Liver (tissue), 8 donors: ENCODE measurements at regions not wholly inside any gene's neighbourhood (a gene's known extent, or its start where the extent isn't known, plus 50 kb on each side); places are given as distances from the start of the nearest gene placed in this dataset.

Experiments used
- DNase-seq: peaks from one replicate; pipeline ENCODE4 v3.0.0-alpha.2; 2017; ENCODE audit warnings: low spot score
- H3K27ac ChIP-seq, 2 donors: one replicate each; pipeline ENCODE4 v1.7.0; 2013; ENCODE audit warnings: inconsistent platforms in 2 of 2, low read length in 2 of 2, control low read depth in 1 of 2, low read depth in 1 of 2, mild to moderate bottlenecking in 1 of 2
- H3K27me3 ChIP-seq, 4 donors: one replicate each; pipeline versions ENCODE4 v1.6.1 to v1.7.0; 2013; ENCODE audit warnings: low read length in 3 of 4, inconsistent platforms in 1 of 4, mild to moderate bottlenecking in 1 of 4, moderate library complexity in 1 of 4; ENCODE audit not compliant: control insufficient read depth in 4 of 4, insufficient read depth in 4 of 4
- H3K36me3 ChIP-seq, 4 donors: one replicate each; pipeline versions ENCODE4 v1.6.1 to v1.7.0; 2013; ENCODE audit warnings: low read length in 3 of 4, mild to moderate bottlenecking in 3 of 4, low read depth in 1 of 4, moderate library complexity in 1 of 4; ENCODE audit not compliant: control insufficient read depth in 4 of 4, insufficient read depth in 3 of 4
- H3K4me1 ChIP-seq, 4 donors: one replicate each; pipeline versions ENCODE4 v1.6.1 to v1.7.0; 2013; ENCODE audit warnings: low read length in 3 of 4, mild to moderate bottlenecking in 3 of 4, moderate library complexity in 1 of 4; ENCODE audit not compliant: control insufficient read depth in 4 of 4, insufficient read depth in 4 of 4
- H3K4me3 ChIP-seq, 3 donors: one replicate each; pipeline versions ENCODE4 v1.6.1 to v1.7.0; 2013; ENCODE audit warnings: low read length in 3 of 3, control low read depth in 1 of 3, low read depth in 1 of 3, mild to moderate bottlenecking in 1 of 3
- H3K9ac ChIP-seq, 2 donors: one replicate each; pipeline ENCODE4 v1.7.0; 2013; ENCODE audit warnings: low read length in 2 of 2, mild to moderate bottlenecking in 2 of 2, moderate library complexity in 2 of 2, control low read depth in 1 of 2, low read depth in 1 of 2
- H3K9me3 ChIP-seq, 4 donors: one replicate each; pipeline versions ENCODE4 v1.6.1 to v1.7.0; 2013; ENCODE audit warnings: low read length in 3 of 4; ENCODE audit not compliant: control insufficient read depth in 4 of 4
- EGR1 ChIP-seq, 2 donors: IDR thresholded peaks; 2 replicates each; pipeline ENCODE4 v1.6.1; 2016 to 2018; ENCODE audit warnings: antibody characterized with exemption in 2 of 2, low read depth in 2 of 2
- FOXA1 ChIP-seq: IDR thresholded peaks from 2 replicates; pipeline ENCODE4 v1.6.1; 2016; ENCODE audit warnings: antibody characterized with exemption
- GABPA ChIP-seq, 2 donors: IDR thresholded peaks in 1 of 2; conservative IDR thresholded peaks in 1 of 2; 2 replicates each; pipeline ENCODE4 v1.6.1; 2016; ENCODE audit warnings: antibody characterized with exemption in 2 of 2, mild to moderate bottlenecking in 1 of 2, moderate library complexity in 1 of 2
- HNF4A ChIP-seq, 2 donors: conservative IDR thresholded peaks; 2 replicates each; pipeline ENCODE4 v1.6.1; 2016; ENCODE audit warnings: antibody characterized with exemption in 2 of 2, mild to moderate bottlenecking in 2 of 2
- HNF4G ChIP-seq: IDR thresholded peaks from 2 replicates; pipeline ENCODE4 v1.6.1; 2016; ENCODE audit warnings: antibody characterized with exemption
- JUND ChIP-seq, 2 donors: IDR thresholded peaks; 2 replicates each; pipeline ENCODE4 v1.6.1; 2016; ENCODE audit warnings: antibody characterized with exemption in 2 of 2
- NR2F2 ChIP-seq: IDR thresholded peaks from 2 replicates; pipeline ENCODE4 v1.6.1; 2016; ENCODE audit warnings: antibody characterized with exemption
- RAD21 ChIP-seq, 2 donors: IDR thresholded peaks; 2 replicates each; pipeline ENCODE4 v1.6.1; 2016; ENCODE audit warnings: antibody characterized with exemption in 2 of 2, mild to moderate bottlenecking in 2 of 2
- REST ChIP-seq: IDR thresholded peaks from 2 replicates; pipeline ENCODE4 v1.6.1; 2016; ENCODE audit warnings: antibody characterized with exemption, mild to moderate bottlenecking
- RXRA ChIP-seq, 2 donors: IDR thresholded peaks; 2 replicates each; pipeline ENCODE4 v1.6.1; 2017 to 2018; ENCODE audit warnings: antibody characterized with exemption in 2 of 2, mild to moderate bottlenecking in 1 of 2
- SP1 ChIP-seq: IDR thresholded peaks from 2 replicates; pipeline ENCODE4 v1.6.1; 2018; ENCODE audit warnings: antibody characterized with exemption, mild to moderate bottlenecking
- TAF1 ChIP-seq: conservative IDR thresholded peaks from 2 replicates; pipeline ENCODE4 v1.6.1; 2016; ENCODE audit warnings: antibody characterized with exemption, mild to moderate bottlenecking
- YY1 ChIP-seq: IDR thresholded peaks from 2 replicates; pipeline ENCODE4 v1.6.1; 2016; ENCODE audit warnings: antibody characterized with exemption, mild to moderate bottlenecking
- WGBS: extraction: QIAGEN DNeasy Blood & Tissue Kit; methylation state at CpG from one replicate; pipeline ENCODE4 v1.1.7; 2013; 5-methylcytosine and 5-hydroxymethylcytosine counted together
- TF ChIP-seq, protein P1 (sequence below): fragments of 150-350 bp; IDR thresholded peaks from 2 replicates; pipeline ENCODE4 v1.5.1; 2017; ENCODE audit warnings: improper control_type of control experiment, low read depth, low read length; ENCODE audit not compliant: missing input control
- TF ChIP-seq, protein P2 (sequence below): IDR thresholded peaks from 2 replicates; pipeline ENCODE4 v1.6.1; 2016; ENCODE audit warnings: antibody characterized with exemption
- TF ChIP-seq, protein P3 (sequence below): IDR thresholded peaks from 2 replicates; pipeline ENCODE4 v1.6.1; 2016; ENCODE audit warnings: antibody characterized with exemption
- donor health status: healthy.
- donor health status: healthy.
- donor health status: healthy.
- donor health status: healthy.
- donor health status: healthy.

GRCh38 chr16:5480431-5481195, 383.0 kb upstream of the EEF2KMT start:
- Histone ChIP-seq H3K36me3 (no peaks in the 10 kb centered on the region), H3K4me1 (no peaks in the 10 kb centered on the region), H3K27ac (no peak overlapping the region), H3K27me3 (peaks cover 0 to 11% (median 2%) of the 10 kb centered on the region in 4 donors), H3K9me3 (peaks cover 0 to 4% (median 0%) of the 10 kb centered on the region in 4 donors), H3K9ac (no peak overlapping the region), H3K4me3 (no peak overlapping the region)
- DNase-seq: no peak
- TF ChIP-seq JUND (IDR thresholded peaks at IDR 0.05): no peak
- TF ChIP-seq FOXA1: no peak
- TF ChIP-seq REST: no peak
- no peak for TF ChIP-seq RAD21 (IDR thresholded peaks at IDR 0.05)
- TF ChIP-seq, protein P1, sequence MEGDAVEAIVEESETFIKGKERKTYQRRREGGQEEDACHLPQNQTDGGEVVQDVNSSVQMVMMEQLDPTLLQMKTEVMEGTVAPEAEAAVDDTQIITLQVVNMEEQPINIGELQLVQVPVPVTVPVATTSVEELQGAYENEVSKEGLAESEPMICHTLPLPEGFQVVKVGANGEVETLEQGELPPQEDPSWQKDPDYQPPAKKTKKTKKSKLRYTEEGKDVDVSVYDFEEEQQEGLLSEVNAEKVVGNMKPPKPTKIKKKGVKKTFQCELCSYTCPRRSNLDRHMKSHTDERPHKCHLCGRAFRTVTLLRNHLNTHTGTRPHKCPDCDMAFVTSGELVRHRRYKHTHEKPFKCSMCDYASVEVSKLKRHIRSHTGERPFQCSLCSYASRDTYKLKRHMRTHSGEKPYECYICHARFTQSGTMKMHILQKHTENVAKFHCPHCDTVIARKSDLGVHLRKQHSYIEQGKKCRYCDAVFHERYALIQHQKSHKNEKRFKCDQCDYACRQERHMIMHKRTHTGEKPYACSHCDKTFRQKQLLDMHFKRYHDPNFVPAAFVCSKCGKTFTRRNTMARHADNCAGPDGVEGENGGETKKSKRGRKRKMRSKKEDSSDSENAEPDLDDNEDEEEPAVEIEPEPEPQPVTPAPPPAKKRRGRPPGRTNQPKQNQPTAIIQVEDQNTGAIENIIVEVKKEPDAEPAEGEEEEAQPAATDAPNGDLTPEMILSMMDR: no peak
- TF ChIP-seq TAF1: no peak
- TF ChIP-seq, protein P2, sequence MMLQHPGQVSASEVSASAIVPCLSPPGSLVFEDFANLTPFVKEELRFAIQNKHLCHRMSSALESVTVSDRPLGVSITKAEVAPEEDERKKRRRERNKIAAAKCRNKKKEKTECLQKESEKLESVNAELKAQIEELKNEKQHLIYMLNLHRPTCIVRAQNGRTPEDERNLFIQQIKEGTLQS: no peak
- TF ChIP-seq, protein P3, sequence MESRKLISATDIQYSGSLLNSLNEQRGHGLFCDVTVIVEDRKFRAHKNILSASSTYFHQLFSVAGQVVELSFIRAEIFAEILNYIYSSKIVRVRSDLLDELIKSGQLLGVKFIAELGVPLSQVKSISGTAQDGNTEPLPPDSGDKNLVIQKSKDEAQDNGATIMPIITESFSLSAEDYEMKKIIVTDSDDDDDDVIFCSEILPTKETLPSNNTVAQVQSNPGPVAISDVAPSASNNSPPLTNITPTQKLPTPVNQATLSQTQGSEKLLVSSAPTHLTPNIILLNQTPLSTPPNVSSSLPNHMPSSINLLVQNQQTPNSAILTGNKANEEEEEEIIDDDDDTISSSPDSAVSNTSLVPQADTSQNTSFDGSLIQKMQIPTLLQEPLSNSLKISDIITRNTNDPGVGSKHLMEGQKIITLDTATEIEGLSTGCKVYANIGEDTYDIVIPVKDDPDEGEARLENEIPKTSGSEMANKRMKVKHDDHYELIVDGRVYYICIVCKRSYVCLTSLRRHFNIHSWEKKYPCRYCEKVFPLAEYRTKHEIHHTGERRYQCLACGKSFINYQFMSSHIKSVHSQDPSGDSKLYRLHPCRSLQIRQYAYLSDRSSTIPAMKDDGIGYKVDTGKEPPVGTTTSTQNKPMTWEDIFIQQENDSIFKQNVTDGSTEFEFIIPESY: no peak
- TF ChIP-seq NR2F2: no peak
- no peak for TF ChIP-seq GABPA (IDR thresholded peaks at IDR 0.05 in 1 of 2, conservative IDR thresholded peaks at IDR 0.05 in 1 of 2)
- no peak for TF ChIP-seq HNF4G
- 63% methylated on average over 7 of the region's 7 CpGs for WGBS

- no peak overlapping the region for H3K4me3 ChIP-seq
- H3K27ac ChIP-seq: no peak overlapping the region
- H3K9me3 ChIP-seq: peaks cover 0 to 4% (median 0%) of the 10 kb centered on the region in 4 donors
- DNase-seq: no peak
- H3K36me3 ChIP-seq: no peaks in the 10 kb centered on the region
- 14% methylated on average over 3 of the region's 3 CpGs for WGBS
- peaks cover 0 to 11% (median 2%) of the 10 kb centered on the region in 4 donors for H3K27me3 ChIP-seq
- no peak overlapping the region for H3K9ac ChIP-seq
- H3K4me1 ChIP-seq: no peaks in the 10 kb centered on the region
- TF ChIP-seq, protein P3: no peak
- TF ChIP-seq SP1 (no peak), NR2F2 (no peak), RXRA (IDR thresholded peaks at IDR 0.05) (no peak), TAF1 (no peak), EGR1 (IDR thresholded peaks at IDR 0.05; ENCODE audit: low read depth in 2 of 2) (no peak), HNF4A (conservative IDR thresholded peaks at IDR 0.05) (no peak), YY1 (no peak)
- TF ChIP-seq, protein P1: no peak
Observed at GRCh38 chr16:5479926-5480325, 382.3 kb upstream of the EEF2KMT start.
